SK-N-MC (cell line): ENCODE measurements at regions not wholly inside any gene's neighbourhood (a gene's known extent, or its start where the extent isn't known, plus 50 kb on each side); places are given as distances from the start of the nearest gene placed in this dataset.

Experiments
- EZH2 ChIP-seq: fragments of 200-600 bp; sonication (generic); IDR thresholded peaks from one replicate; pipeline ENCODE4 v1.6.1; 2017; ENCODE audit warnings: antibody characterized with exemption
- POLR2AphosphoS5 ChIP-seq: IDR thresholded peaks from 2 replicates; pipeline ENCODE4 v1.6.1; 2012; ENCODE audit warnings: mild to moderate bottlenecking, low read depth, low read length, borderline replicate concordance

DNA sequence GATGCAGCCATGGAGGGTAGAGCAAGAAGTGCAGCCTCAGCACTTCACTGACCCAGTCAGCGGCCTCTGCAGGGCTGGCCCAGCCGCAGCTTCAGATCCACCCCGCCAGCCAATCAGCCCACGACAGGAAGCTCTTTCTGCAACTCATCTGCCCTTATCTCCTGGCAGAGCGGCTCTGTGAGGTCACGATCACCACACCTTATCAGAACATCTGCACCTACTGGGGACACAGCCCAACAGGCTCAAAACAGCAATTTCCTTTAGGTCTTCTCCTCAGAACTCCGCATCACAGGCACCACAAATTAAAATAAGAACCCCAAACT, 287.3 kb downstream of the BCL11B start:
- no peak for TF ChIP-seq EZH2
- TF ChIP-seq POLR2AphosphoS5, result no peak
